ENCODE measurements at regions not wholly inside any gene's neighbourhood (a gene's known extent, or its start where the extent isn't known, plus 50 kb on each side); places are given as distances from the start of the nearest gene placed in this dataset.

- H3K27ac ChIP-seq: no peak overlapping the region
These were observed 147.3 kb downstream of the RDH14 start for GRCh38 chr2:18412980-18413675.

GRCh38 chr2:18411626-18412025 is 148.8 kb downstream of the RDH14 start:
- no peak overlapping the region for H3K27ac ChIP-seq
- no peak for TF ChIP-seq ZFX (IDR thresholded peaks at IDR 0.05; ENCODE audit: borderline replicate concordance)
- no peak for TF ChIP-seq CTCF (IDR thresholded peaks at IDR 0.05)

More at GRCh38 chr2:18412980-18413675, 147.3 kb downstream of the RDH14 start:
- no peak for TF ChIP-seq CTCF (IDR thresholded peaks at IDR 0.05)
- TF ChIP-seq ZFX (IDR thresholded peaks at IDR 0.05; ENCODE audit: borderline replicate concordance): no peak

- no peak overlapping the region for H3K27ac ChIP-seq
- TF ChIP-seq ZFX (IDR thresholded peaks at IDR 0.05; ENCODE audit: borderline replicate concordance) (no peak), CTCF (IDR thresholded peaks at IDR 0.05) (no peak)
These were observed 149.9 kb downstream of the RDH14 start for GRCh38 chr2:18410543-18410942.

- TF ChIP-seq ZFX (IDR thresholded peaks at IDR 0.05; ENCODE audit: borderline replicate concordance) (no peak), CTCF (IDR thresholded peaks at IDR 0.05) (no peak)
- no peak overlapping the region for H3K27ac ChIP-seq
These were observed 151.8 kb downstream of the RDH14 start for GRCh38 chr2:18408638-18409037.

GRCh38 chr2:18406219-18406618 is 154.2 kb downstream of the RDH14 start:
- no peak overlapping the region for H3K27ac ChIP-seq
- no peak for TF ChIP-seq CTCF (IDR thresholded peaks at IDR 0.05)
- no peak for TF ChIP-seq ZFX (IDR thresholded peaks at IDR 0.05; ENCODE audit: borderline replicate concordance)

GRCh38 chr2:18404708-18405107 is 155.7 kb downstream of the RDH14 start:
- TF ChIP-seq CTCF (IDR thresholded peaks at IDR 0.05) (peak; percentile 79), ZFX (IDR thresholded peaks at IDR 0.05; ENCODE audit: borderline replicate concordance) (no peak)
- no peak overlapping the region for H3K27ac ChIP-seq

- no peak for TF ChIP-seq ZFX (IDR thresholded peaks at IDR 0.05; ENCODE audit: borderline replicate concordance)
- no peak for TF ChIP-seq CTCF (IDR thresholded peaks at IDR 0.05)
- H3K27ac ChIP-seq: no peak overlapping the region
These were observed 156.4 kb downstream of the RDH14 start for GRCh38 chr2:18403921-18404522.
